Spleen (tissue), 7 donors: ENCODE measurements at regions not wholly inside any gene's neighbourhood (a gene's known extent, or its start where the extent isn't known, plus 50 kb on each side); places are given as distances from the start of the nearest gene placed in this dataset.

Experiments used
- POLR2A ChIP-seq, 3 donors: fragments of 450-650 bp; IDR thresholded peaks; one replicate each; pipeline ENCODE4 v1.5.1; 2017; ENCODE audit warnings: antibody characterized with exemption in 3 of 3, mild to moderate bottlenecking in 1 of 3
- TF ChIP-seq, protein P1 (sequence below), 11 experiments: fragments of 200-600 bp in 7 of 11; fragments of 450-650 bp in 4 of 11; sonication (generic) in 4 of 11; IDR thresholded peaks in 8 of 11; conservative IDR thresholded peaks in 3 of 11; 1 replicate in 7 of 11; 2 replicates in 4 of 11; pipeline versions ENCODE4 v1.4.0 to v1.8.0; 2016 to 2021; ENCODE audit warnings: antibody characterized with exemption in 11 of 11, inconsistent platforms in 4 of 11, mild to moderate bottlenecking in 1 of 11
- donor health status: DM: no; HTN: no; CAD: no; lungs with moderate emphysema.
- donor health status: DM: no; HTN: no; CAD: no.
- donor health status: DM: no; HTN: no; CAD: no.

DNA sequence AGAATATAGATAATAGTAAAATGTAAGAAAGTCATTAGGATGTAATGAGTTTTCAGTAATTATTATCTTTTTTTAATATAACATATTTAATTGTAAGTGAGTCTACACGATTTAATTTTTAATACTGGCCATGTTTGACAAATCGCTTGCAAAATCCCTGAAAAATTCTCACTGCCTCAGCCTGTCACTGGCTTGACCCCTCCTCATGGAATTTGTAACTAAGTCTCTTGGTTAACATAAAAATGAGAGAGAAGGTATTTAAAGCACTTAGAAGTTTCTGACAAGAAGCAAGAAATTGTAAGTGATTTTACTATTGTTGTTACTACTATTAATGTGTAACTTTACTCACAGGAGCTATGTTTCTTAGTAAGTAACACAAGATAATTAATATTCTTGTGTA is 237.9 kb upstream of the GK2 start:
- TF ChIP-seq, protein P1, sequence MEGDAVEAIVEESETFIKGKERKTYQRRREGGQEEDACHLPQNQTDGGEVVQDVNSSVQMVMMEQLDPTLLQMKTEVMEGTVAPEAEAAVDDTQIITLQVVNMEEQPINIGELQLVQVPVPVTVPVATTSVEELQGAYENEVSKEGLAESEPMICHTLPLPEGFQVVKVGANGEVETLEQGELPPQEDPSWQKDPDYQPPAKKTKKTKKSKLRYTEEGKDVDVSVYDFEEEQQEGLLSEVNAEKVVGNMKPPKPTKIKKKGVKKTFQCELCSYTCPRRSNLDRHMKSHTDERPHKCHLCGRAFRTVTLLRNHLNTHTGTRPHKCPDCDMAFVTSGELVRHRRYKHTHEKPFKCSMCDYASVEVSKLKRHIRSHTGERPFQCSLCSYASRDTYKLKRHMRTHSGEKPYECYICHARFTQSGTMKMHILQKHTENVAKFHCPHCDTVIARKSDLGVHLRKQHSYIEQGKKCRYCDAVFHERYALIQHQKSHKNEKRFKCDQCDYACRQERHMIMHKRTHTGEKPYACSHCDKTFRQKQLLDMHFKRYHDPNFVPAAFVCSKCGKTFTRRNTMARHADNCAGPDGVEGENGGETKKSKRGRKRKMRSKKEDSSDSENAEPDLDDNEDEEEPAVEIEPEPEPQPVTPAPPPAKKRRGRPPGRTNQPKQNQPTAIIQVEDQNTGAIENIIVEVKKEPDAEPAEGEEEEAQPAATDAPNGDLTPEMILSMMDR (IDR thresholded peaks at IDR 0.05 in 8 of 11, conservative IDR thresholded peaks at IDR 0.05 in 3 of 11), result no peak
- TF ChIP-seq POLR2A (IDR thresholded peaks at IDR 0.05), result no peak
